NCI-H2196 treated with DMSO at 0.1 percent for 48 hours (cell line): ENCODE measurements at regions not wholly inside any gene's neighbourhood (a gene's known extent, or its start where the extent isn't known, plus 50 kb on each side); places are given as distances from the start of the nearest gene placed in this dataset.
"Not testable (repeated sequence)": the region's sequence is repeated elsewhere in the genome, so short reads cannot be mapped to it uniquely, and the experiment has no call there.

ENCODE experiments used
- DNase-seq: peaks from one replicate; lab custom pipeline; 2025; ENCODE audit not compliant: unreplicated experiment; lab: John Stamatoyannopoulos, UW

- DNase-seq, result no peak
These were observed 767.7 kb downstream of the DTWD2 start for GRCh38 chr5:118220556-118221195.

GRCh38 chr5:118211606-118212005 lies 776.7 kb downstream of the DTWD2 start:
- no peak for DNase-seq

- DNase-seq, result no peak
These were observed 780.3 kb downstream of the DTWD2 start for GRCh38 chr5:118208031-118208453.

GRCh38 chr5:118199801-118200200 lies 788.5 kb downstream of the DTWD2 start:
- DNase-seq, result no peak

GRCh38 chr5:118196229-118196628 lies 792.1 kb downstream of the DTWD2 start:
- no peak for DNase-seq

GRCh38 chr5:118195211-118195610 lies 793.1 kb downstream of the DTWD2 start:
- no peak for DNase-seq

GRCh38 chr5:118193194-118193905 lies 795.0 kb downstream of the DTWD2 start:
- no peak for DNase-seq

GRCh38 chr5:118185018-118185417 lies 803.3 kb downstream of the DTWD2 start:
- no peak for DNase-seq

GRCh38 chr5:118176146-118176545 lies 812.2 kb downstream of the DTWD2 start:
- DNase-seq, result no peak

GRCh38 chr5:118174671-118175070 lies 813.7 kb downstream of the DTWD2 start:
- no peak for DNase-seq

GRCh38 chr5:118173340-118173739 lies 815.0 kb downstream of the DTWD2 start:
- no peak for DNase-seq

- DNase-seq, result no peak
These were observed 822.7 kb downstream of the DTWD2 start for GRCh38 chr5:118165619-118166018.

GRCh38 chr5:118156181-118156580 lies 832.2 kb downstream of the DTWD2 start:
- DNase-seq, result no peak

- no peak for DNase-seq
These were observed 841.5 kb downstream of the DTWD2 start for GRCh38 chr5:118146824-118147223.

GRCh38 chr5:118144540-118144939 lies 843.8 kb downstream of the DTWD2 start:
- DNase-seq, result no peak

GRCh38 chr5:118139361-118139760 lies 849.0 kb downstream of the DTWD2 start:
- DNase-seq, result no peak

- DNase-seq, result no peak
These were observed 862.2 kb downstream of the DTWD2 start for GRCh38 chr5:118126159-118126558.

GRCh38 chr5:118125687-118126086 lies 862.7 kb downstream of the DTWD2 start:
- no peak for DNase-seq

GRCh38 chr5:118121258-118121657 lies 867.1 kb downstream of the DTWD2 start:
- no peak for DNase-seq

GRCh38 chr5:118115791-118116190 lies 872.6 kb downstream of the DTWD2 start:
- no peak for DNase-seq

GRCh38 chr5:118111956-118112355 lies 876.4 kb downstream of the DTWD2 start:
- DNase-seq, result no peak

- not testable (repeated sequence) for DNase-seq
These were observed 881.1 kb downstream of the DTWD2 start for GRCh38 chr5:118107246-118107645.

- DNase-seq, result no peak
These were observed 889.6 kb downstream of the DTWD2 start for GRCh38 chr5:118098716-118099115.
